ENCODE measurements at regions not wholly inside any gene's neighbourhood (a gene's known extent, or its start where the extent isn't known, plus 50 kb on each side); places are given as distances from the start of the nearest gene placed in this dataset.
"Not testable (repeated sequence)": the region's sequence is repeated elsewhere in the genome, so short reads cannot be mapped to it uniquely, and the experiment has no call there.

DNA sequence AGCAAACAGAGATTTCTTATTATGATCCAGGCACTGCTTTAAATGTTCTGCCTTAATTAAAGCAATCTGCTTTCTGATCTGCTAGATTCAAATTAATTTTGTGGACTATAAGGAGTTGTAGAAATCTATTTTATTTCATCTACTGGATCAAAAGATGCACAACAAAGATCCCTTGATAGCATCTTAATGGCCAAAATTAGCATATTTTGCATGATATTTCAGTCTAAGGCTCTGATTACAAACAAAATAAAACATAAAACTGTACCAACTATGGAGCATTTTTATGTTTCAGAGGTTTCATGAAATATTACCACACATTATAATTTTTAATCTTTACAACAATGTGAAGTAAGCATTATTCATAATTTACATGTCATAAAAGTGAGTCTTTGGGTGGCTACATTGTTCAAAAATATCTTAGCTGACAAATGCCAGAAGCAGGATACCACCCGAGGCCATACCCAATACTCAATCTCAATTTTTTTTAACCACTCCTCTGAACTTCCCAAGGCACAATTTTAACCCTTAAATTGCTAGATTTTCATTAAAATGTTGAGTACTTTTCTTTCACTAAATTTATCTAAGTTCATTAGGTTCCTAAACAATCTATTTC, 929.5 kb downstream of the KCNA4 start:
- no peak for TF ChIP-seq CTCF (IDR thresholded peaks at IDR 0.05; ENCODE audit: low read depth, low read length)
- no peak overlapping the region for H3K4me3 ChIP-seq (ENCODE audit: low read depth, low read length)
- no peaks in the 10 kb centered on the region for H3K9me3 ChIP-seq
- no peak for DNase-seq
- no peaks in the 10 kb centered on the region for H3K4me1 ChIP-seq
- H3K36me3 ChIP-seq = no peaks in the 10 kb centered on the region
- no peaks in the 10 kb centered on the region for H3K27me3 ChIP-seq

DNA sequence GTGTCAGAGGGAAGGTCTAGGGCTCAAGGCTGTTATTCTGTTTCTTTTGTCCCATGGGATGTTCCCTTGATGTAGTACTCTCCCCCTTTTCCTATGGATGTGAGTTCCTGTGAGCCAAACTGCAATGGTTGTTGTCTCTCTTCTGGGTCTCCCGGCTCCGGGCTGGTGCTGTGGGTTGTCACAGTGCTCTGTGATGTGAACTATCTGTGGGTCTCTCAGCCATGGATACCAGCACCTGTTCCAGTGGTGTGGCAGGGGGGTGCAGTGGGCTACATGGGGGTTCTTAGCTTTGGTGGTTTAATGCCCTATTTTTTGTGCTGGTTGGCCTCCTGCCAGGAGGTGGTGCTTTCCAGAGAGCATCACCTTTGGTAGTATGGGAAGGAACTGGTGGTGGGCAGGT, 941.1 kb downstream of the KCNA4 start:
- H3K4me1 ChIP-seq = no peaks in the 10 kb centered on the region
- no peak for TF ChIP-seq CTCF (IDR thresholded peaks at IDR 0.05; ENCODE audit: low read depth, low read length)
- H3K36me3 ChIP-seq = no peaks in the 10 kb centered on the region
- H3K27me3 ChIP-seq = no peaks in the 10 kb centered on the region
- H3K4me3 ChIP-seq (ENCODE audit: low read depth, low read length) = no peak overlapping the region
- H3K9me3 ChIP-seq = no peaks in the 10 kb centered on the region
- no peak for DNase-seq

GRCh38 chr11:29063630-29064361, 953.0 kb downstream of the KCNA4 start:
- no peak for DNase-seq
- no peaks in the 10 kb centered on the region for H3K36me3 ChIP-seq
- TF ChIP-seq CTCF (IDR thresholded peaks at IDR 0.05; ENCODE audit: low read depth, low read length) = no peak
- H3K9me3 ChIP-seq = no peaks in the 10 kb centered on the region
- no peaks in the 10 kb centered on the region for H3K4me1 ChIP-seq
- no peaks in the 10 kb centered on the region for H3K27me3 ChIP-seq
- H3K4me3 ChIP-seq (ENCODE audit: low read depth, low read length) = no peak overlapping the region

- TF ChIP-seq CTCF (IDR thresholded peaks at IDR 0.05; ENCODE audit: low read depth, low read length) = no peak
- H3K27me3 ChIP-seq = no peaks in the 10 kb centered on the region
- H3K9me3 ChIP-seq = no peaks in the 10 kb centered on the region
- DNase-seq = no peak
- H3K4me1 ChIP-seq = no peaks in the 10 kb centered on the region
- no peak overlapping the region for H3K4me3 ChIP-seq (ENCODE audit: low read depth, low read length)
- H3K36me3 ChIP-seq = no peaks in the 10 kb centered on the region
Observed at GRCh38 chr11:29061452-29061851, 953.3 kb downstream of the METTL15 start.

- H3K27me3 ChIP-seq; H3K4me3 ChIP-seq (ENCODE audit: low read depth, low read length); H3K36me3 ChIP-seq; H3K4me1 ChIP-seq; H3K9me3 ChIP-seq; DNase-seq: not testable (repeated sequence)
Observed at GRCh38 chr11:29056487-29056886, 948.3 kb downstream of the METTL15 start.

GRCh38 chr11:29051935-29052334, 943.7 kb downstream of the METTL15 start:
- H3K9me3 ChIP-seq = no peaks in the 10 kb centered on the region
- H3K4me1 ChIP-seq = no peaks in the 10 kb centered on the region
- H3K4me3 ChIP-seq (ENCODE audit: low read depth, low read length) = no peak overlapping the region
- DNase-seq = no peak
- no peaks in the 10 kb centered on the region for H3K27me3 ChIP-seq
- no peak for TF ChIP-seq CTCF (IDR thresholded peaks at IDR 0.05; ENCODE audit: low read depth, low read length)
- H3K36me3 ChIP-seq = no peaks in the 10 kb centered on the region

- not testable (repeated sequence) for H3K36me3 ChIP-seq; H3K9me3 ChIP-seq; H3K4me1 ChIP-seq; DNase-seq; H3K4me3 ChIP-seq (ENCODE audit: low read depth, low read length); H3K27me3 ChIP-seq
Observed at GRCh38 chr11:29050962-29051361, 942.8 kb downstream of the METTL15 start.

All from BE2C (cell line).